ENCODE measurements at regions not wholly inside any gene's neighbourhood (a gene's known extent, or its start where the extent isn't known, plus 50 kb on each side); places are given as distances from the start of the nearest gene placed in this dataset.

DNA sequence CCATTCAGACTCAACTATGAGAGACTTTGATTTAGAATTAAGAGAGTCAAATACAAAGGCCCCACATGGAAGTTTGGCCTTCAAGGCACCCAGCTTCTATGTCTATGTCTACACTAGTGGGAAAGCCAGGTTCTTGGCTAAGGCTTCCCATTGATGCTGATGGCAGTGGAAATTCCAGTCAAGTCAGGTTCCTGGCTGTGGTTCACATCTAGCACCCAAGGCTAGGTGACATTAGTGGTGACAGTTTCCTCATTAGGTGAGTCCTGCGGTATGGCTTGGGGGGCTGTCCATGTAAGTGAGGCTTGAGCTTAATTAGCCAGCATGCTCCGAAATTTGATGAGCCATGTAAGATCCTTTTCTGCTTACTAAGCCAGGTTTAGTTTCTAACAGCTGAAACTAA lies 460.9 kb downstream of the RMST start:
- TF ChIP-seq FOXK2 (IDR thresholded peaks at IDR 0.05) (no peak), SUZ12 (IDR thresholded peaks at IDR 0.05) (no peak), SP1 (IDR thresholded peaks at IDR 0.05) (no peak), CTBP1 (IDR thresholded peaks at IDR 0.05; ENCODE audit: borderline replicate concordance) (no peak)
